Neural progenitor cell (in vitro differentiated cells): ENCODE measurements at regions not wholly inside any gene's neighbourhood (a gene's known extent, or its start where the extent isn't known, plus 50 kb on each side); places are given as distances from the start of the nearest gene placed in this dataset.

Experiments
- CTCF ChIP-seq: fragments of 200-600 bp; sonication (generic); IDR thresholded peaks from 2 replicates; pipeline ENCODE4 v1.5.1; 2017; ENCODE audit warnings: antibody characterized with exemption, mild to moderate bottlenecking
- EZH2 ChIP-seq: fragments of 200-600 bp; sonication (generic); IDR thresholded peaks from 2 replicates; pipeline ENCODE4 v1.6.1; 2017; ENCODE audit warnings: antibody characterized with exemption, mild to moderate bottlenecking, moderate library complexity

GRCh38 chr4:55017406-55017805, 108.0 kb downstream of the KDR start:
- TF ChIP-seq CTCF (no peak), EZH2 (no peak)
